ENCODE measurements at regions not wholly inside any gene's neighbourhood (a gene's known extent, or its start where the extent isn't known, plus 50 kb on each side); places are given as distances from the start of the nearest gene placed in this dataset.

GRCh38 chr4:115376866-115377265 lies 263.4 kb upstream of the NDST4 start:
- DNase-seq, result no peak

GRCh38 chr4:115374621-115375020 lies 261.2 kb upstream of the NDST4 start:
- no peak for DNase-seq

- no peak for DNase-seq
Observed at GRCh38 chr4:115370490-115370889, 257.1 kb upstream of the NDST4 start.

GRCh38 chr4:115370012-115370411 lies 256.6 kb upstream of the NDST4 start:
- no peak for DNase-seq

GRCh38 chr4:115366390-115366789 lies 253.0 kb upstream of the NDST4 start:
- no peak for DNase-seq

GRCh38 chr4:115365185-115365584 lies 251.8 kb upstream of the NDST4 start:
- no peak for DNase-seq

- DNase-seq, result no peak
Observed at GRCh38 chr4:115361781-115362180, 248.4 kb upstream of the NDST4 start.

GRCh38 chr4:115360431-115360830 lies 247.0 kb upstream of the NDST4 start:
- DNase-seq, result no peak

GRCh38 chr4:115357776-115358175 lies 244.4 kb upstream of the NDST4 start:
- DNase-seq, result no peak

GRCh38 chr4:115356176-115356575 lies 242.8 kb upstream of the NDST4 start:
- no peak for DNase-seq

GRCh38 chr4:115355329-115355728 lies 241.9 kb upstream of the NDST4 start:
- no peak for DNase-seq

- no peak for DNase-seq
Observed at GRCh38 chr4:115353370-115353769, 239.9 kb upstream of the NDST4 start.

- no peak for DNase-seq
Observed at GRCh38 chr4:115343171-115343570, 229.8 kb upstream of the NDST4 start.

- DNase-seq, result no peak
Observed at GRCh38 chr4:115334736-115335411, 221.5 kb upstream of the NDST4 start.

- no peak for DNase-seq
Observed at GRCh38 chr4:115332078-115332477, 218.7 kb upstream of the NDST4 start.

- no peak for DNase-seq
Observed at GRCh38 chr4:115331241-115331640, 217.8 kb upstream of the NDST4 start.

GRCh38 chr4:115325836-115326235 lies 212.4 kb upstream of the NDST4 start:
- no peak for DNase-seq

GRCh38 chr4:115323106-115323707 lies 209.8 kb upstream of the NDST4 start:
- DNase-seq, result no peak

GRCh38 chr4:115315182-115315581 lies 201.8 kb upstream of the NDST4 start:
- no peak for DNase-seq

GRCh38 chr4:115310641-115311040 lies 197.2 kb upstream of the NDST4 start:
- no peak for DNase-seq

GRCh38 chr4:115294717-115295116 lies 181.3 kb upstream of the NDST4 start:
- no peak for DNase-seq

- DNase-seq, result no peak
Observed at GRCh38 chr4:115293093-115293462, 179.7 kb upstream of the NDST4 start.

- no peak for DNase-seq
Observed at GRCh38 chr4:115292320-115293092, 179.1 kb upstream of the NDST4 start.

GRCh38 chr4:115287426-115287825 lies 174.0 kb upstream of the NDST4 start:
- DNase-seq, result no peak

Measured in retina (tissue), 1 donor.